IPS-18c (cell line): ENCODE measurements at regions not wholly inside any gene's neighbourhood (a gene's known extent, or its start where the extent isn't known, plus 50 kb on each side); places are given as distances from the start of the nearest gene placed in this dataset.
"Not testable (repeated sequence)": the region's sequence is repeated elsewhere in the genome, so short reads cannot be mapped to it uniquely, and the experiment has no call there.

Experiments used
- H3K4me3 ChIP-seq: 2 replicates; pipeline ENCODE4 v1.7.0; 2013; ENCODE audit warnings: low read depth, mild to moderate bottlenecking, low read length, moderate library complexity; ENCODE audit not compliant: insufficient read depth
- H3K9me3 ChIP-seq: one replicate; pipeline ENCODE4 v1.6.1; 2013; ENCODE audit warnings: mild to moderate bottlenecking, low read length, moderate library complexity; ENCODE audit not compliant: control insufficient read depth, insufficient read depth

DNA sequence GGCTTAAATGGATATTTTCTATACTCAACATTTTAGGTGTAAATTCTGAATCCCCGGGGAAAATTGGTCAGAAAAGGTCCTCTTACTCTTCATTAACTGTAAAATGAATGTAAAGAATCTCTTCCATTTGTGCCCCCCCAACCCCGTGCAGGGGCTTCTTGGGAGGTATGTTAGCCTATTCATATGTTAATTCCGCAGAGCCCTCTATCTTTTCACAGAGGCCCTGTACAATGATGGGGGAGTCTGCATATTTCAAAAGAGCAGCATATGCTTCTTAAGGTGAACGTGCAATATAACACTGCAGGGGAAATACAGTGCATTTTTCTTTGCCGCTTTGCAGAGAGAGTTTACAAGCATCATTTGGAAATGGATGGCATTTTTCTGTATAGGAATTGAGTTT lies 88.5 kb upstream of the CXorf66 start:
- no peak overlapping the region for H3K4me3 ChIP-seq

DNA sequence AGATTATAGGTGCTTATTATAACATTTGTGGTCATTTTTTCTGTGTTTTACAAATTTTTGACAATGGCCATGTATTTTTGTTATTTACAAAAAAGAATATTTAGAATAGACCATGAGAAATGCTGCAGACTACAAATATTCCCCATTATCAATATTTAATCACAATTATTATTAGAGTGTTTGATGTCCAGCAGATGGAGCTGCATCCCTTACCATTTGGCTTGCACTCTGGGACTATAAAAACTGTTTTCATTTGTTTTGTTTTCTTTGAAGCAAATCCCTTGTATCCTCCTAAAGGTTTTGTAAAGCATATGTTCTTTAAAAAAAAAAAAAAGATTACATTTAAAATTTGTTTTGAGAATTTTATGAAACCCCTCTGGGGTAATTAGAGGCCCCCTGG lies 85.6 kb upstream of the CXorf66 start:
- Histone ChIP-seq H3K4me3 (no peak overlapping the region), H3K9me3 (peaks cover 8% of the 10 kb centered on the region)

More for the DNA sequence above, 88.5 kb upstream of the CXorf66 start:
- H3K9me3 ChIP-seq, result peaks cover 8% of the 10 kb centered on the region

DNA sequence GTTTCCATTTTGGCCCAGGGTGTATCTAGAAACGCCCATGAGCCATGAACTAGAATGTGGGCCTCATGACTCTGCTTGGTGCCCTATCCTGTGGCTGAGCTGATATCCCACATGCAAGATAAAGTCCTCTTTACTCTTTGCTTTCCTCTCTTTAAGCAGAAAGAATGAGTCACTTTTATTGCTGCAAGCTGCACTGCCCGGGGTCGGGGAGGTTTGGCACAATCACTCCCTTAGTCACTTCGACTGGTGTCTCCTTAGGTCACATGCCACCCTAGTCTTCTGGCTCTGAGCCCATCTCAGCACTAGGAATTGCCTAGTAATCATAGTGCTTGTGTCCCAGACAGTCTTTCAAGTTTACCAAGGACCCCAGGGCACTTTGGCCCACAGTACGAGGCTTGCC lies 75.1 kb upstream of the CXorf66 start:
- Histone ChIP-seq H3K9me3 (peaks cover 6% of the 10 kb centered on the region), H3K4me3 (no peak overlapping the region)

DNA sequence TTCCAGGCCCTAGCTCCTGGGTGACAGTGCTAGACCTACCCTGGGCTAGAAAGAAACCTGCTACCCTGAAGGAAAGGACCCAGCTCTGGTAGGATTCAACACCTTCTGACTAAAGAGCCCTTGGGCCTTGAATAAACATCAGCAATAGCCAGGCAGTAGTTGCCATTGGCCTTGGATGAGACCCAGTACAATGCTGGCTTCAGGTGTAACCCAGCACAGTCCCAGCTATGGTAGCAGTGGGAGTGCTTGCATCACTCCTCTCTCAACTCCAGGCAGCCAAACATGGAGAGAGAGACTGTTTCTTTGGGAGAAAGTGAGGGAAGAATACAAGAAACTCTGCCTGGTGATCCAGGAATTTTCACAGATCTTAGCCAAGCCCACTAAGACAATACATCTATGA lies 73.5 kb upstream of the CXorf66 start:
- Histone ChIP-seq H3K9me3 (peaks cover 8% of the 10 kb centered on the region), H3K4me3 (no peak overlapping the region)

DNA sequence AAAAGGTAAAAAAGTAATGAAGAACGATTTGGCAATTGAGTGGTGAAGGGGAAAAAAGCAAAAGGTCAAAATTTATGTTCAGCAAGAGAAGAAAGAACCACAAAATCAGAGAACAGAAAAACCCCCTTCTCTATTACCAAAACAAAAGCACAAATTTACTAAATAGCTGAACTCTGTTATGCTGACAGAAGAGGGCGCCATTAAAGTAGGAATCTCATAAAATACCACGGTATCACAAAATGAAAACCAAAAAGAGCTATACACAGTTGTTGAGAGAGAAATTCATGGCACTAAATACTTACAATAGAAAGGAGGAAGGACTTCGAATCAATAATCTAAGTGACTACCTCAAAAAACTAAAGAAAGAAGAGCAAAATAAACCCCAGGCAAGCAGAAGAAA lies 69.6 kb upstream of the CXorf66 start:
- H3K4me3 ChIP-seq, result no peak overlapping the region

DNA sequence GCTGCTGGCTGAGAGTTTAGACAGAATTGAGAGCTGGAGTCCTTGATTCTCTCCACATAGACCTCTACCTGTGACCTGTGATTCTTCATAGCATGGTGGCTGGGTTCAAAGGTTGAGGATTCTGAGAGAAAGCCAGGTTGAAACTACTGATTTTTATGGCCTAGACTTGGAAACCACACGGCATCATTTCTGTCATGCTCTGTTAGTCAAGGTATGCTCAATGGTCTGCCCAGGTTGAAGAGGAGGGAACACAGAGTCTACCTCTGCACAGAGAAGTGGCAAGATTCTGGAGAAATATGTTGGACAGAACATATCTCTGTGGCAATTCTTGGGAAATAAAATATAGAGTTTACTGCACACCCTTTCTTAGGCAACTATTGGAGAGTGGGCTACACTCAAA lies 57.2 kb upstream of the CXorf66 start:
- H3K4me3 ChIP-seq, result no peak overlapping the region
- peaks cover 2% of the 10 kb centered on the region for H3K9me3 ChIP-seq

More for the DNA sequence above, 69.6 kb upstream of the CXorf66 start:
- peaks cover 4% of the 10 kb centered on the region for H3K9me3 ChIP-seq

DNA sequence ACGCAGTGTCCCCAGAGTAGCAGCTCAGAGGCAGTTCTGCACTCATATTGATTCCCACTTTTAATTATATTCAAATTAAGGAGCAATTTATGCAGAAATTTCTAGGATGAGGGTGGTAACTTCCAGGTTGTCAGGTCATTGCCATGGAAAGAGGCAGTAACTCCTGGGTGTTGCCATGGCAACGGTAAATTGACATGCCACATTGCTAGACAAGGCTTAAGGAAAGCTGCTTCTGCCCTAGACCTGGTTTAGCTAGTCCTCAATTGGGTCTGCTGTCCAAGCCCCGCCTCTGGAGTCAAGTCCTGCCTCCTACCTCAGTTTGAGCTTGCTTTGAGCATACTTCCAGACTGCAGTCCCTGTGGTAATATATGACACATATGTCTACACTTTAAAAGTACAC lies 53.8 kb upstream of the CXorf66 start:
- H3K4me3 ChIP-seq, H3K9me3 ChIP-seq: not testable (repeated sequence)
